HL-60 (cell line): ENCODE measurements at regions not wholly inside any gene's neighbourhood (a gene's known extent, or its start where the extent isn't known, plus 50 kb on each side); places are given as distances from the start of the nearest gene placed in this dataset.

Experiments
- DNase-seq, 2 experiments: peaks; one replicate each; pipeline ENCODE4 v3.0.0-alpha.2; 2010 to 2020; ENCODE audit warnings: low read depth in 1 of 2, low spot score in 1 of 2
- H3K27ac ChIP-seq: fragments of 250-450 bp; sonication (Bioruptor Pico); replicated peaks from 2 replicates; pipeline ENCODE4 v1.5.1; 2020; ENCODE audit warnings: mild to moderate bottlenecking, moderate library complexity
- H3K27me3 ChIP-seq: fragments of 250-450 bp; sonication (Bioruptor Pico); 2 replicates; pipeline ENCODE4 v1.5.1; 2021; ENCODE audit warnings: mild to moderate bottlenecking, moderate library complexity; ENCODE audit not compliant: insufficient read depth, poor library complexity, severe bottlenecking
- H3K4me3 ChIP-seq: replicated peaks from 2 replicates; pipeline ENCODE4 v1.5.1; 2011; ENCODE audit warnings: mild to moderate bottlenecking, control low read depth, low read length; ENCODE audit not compliant: insufficient read depth
- GABPA ChIP-seq: IDR thresholded peaks from 2 replicates; pipeline ENCODE4 v1.6.1; 2012; ENCODE audit warnings: low read depth
- POLR2AphosphoS5 ChIP-seq: IDR thresholded peaks from 2 replicates; pipeline ENCODE4 v1.6.1; 2012; ENCODE audit warnings: low read depth
- SPI1 ChIP-seq: IDR thresholded peaks from 2 replicates; pipeline ENCODE4 v1.6.1; 2012; ENCODE audit warnings: low read depth, mild to moderate bottlenecking, borderline replicate concordance
- TF ChIP-seq, protein P1 (sequence below): IDR thresholded peaks from 2 replicates; pipeline ENCODE4 v1.6.1; 2012; ENCODE audit warnings: low read depth; ENCODE audit not compliant: insufficient replicate concordance
- TF ChIP-seq, protein P2 (sequence below): IDR thresholded peaks from one replicate; pipeline ENCODE4 v1.5.1; 2011; ENCODE audit warnings: low read length, control low read depth, inconsistent platforms; ENCODE audit not compliant: insufficient read depth

DNA sequence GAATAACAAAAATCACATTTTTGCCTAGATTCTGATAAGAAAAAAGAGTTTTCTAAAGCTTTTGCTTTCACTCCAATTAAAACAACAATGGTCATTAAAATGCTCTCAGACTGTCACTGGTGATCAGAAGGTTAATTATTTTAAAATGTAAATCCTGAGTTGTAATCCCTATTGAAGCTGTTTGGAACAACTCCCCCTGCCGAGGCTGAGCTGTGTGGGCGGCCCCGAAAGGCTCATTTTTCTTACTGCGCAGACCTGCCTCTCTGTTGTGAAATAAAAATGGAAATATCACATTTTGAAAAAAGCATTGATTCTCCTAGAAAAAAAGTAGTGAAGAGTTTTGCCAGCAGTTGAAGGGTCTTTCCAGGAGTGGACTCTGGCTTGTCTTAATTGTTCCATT, 174.8 kb upstream of the CDKN3 start:
- TF ChIP-seq POLR2AphosphoS5 (no peak), GABPA (no peak), SPI1 (no peak)
- TF ChIP-seq, protein P1, sequence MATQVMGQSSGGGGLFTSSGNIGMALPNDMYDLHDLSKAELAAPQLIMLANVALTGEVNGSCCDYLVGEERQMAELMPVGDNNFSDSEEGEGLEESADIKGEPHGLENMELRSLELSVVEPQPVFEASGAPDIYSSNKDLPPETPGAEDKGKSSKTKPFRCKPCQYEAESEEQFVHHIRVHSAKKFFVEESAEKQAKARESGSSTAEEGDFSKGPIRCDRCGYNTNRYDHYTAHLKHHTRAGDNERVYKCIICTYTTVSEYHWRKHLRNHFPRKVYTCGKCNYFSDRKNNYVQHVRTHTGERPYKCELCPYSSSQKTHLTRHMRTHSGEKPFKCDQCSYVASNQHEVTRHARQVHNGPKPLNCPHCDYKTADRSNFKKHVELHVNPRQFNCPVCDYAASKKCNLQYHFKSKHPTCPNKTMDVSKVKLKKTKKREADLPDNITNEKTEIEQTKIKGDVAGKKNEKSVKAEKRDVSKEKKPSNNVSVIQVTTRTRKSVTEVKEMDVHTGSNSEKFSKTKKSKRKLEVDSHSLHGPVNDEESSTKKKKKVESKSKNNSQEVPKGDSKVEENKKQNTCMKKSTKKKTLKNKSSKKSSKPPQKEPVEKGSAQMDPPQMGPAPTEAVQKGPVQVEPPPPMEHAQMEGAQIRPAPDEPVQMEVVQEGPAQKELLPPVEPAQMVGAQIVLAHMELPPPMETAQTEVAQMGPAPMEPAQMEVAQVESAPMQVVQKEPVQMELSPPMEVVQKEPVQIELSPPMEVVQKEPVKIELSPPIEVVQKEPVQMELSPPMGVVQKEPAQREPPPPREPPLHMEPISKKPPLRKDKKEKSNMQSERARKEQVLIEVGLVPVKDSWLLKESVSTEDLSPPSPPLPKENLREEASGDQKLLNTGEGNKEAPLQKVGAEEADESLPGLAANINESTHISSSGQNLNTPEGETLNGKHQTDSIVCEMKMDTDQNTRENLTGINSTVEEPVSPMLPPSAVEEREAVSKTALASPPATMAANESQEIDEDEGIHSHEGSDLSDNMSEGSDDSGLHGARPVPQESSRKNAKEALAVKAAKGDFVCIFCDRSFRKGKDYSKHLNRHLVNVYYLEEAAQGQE: no peak
- TF ChIP-seq, protein P2, sequence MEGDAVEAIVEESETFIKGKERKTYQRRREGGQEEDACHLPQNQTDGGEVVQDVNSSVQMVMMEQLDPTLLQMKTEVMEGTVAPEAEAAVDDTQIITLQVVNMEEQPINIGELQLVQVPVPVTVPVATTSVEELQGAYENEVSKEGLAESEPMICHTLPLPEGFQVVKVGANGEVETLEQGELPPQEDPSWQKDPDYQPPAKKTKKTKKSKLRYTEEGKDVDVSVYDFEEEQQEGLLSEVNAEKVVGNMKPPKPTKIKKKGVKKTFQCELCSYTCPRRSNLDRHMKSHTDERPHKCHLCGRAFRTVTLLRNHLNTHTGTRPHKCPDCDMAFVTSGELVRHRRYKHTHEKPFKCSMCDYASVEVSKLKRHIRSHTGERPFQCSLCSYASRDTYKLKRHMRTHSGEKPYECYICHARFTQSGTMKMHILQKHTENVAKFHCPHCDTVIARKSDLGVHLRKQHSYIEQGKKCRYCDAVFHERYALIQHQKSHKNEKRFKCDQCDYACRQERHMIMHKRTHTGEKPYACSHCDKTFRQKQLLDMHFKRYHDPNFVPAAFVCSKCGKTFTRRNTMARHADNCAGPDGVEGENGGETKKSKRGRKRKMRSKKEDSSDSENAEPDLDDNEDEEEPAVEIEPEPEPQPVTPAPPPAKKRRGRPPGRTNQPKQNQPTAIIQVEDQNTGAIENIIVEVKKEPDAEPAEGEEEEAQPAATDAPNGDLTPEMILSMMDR: no peak
- peaks cover 27% of the 10 kb centered on the region for H3K27me3 ChIP-seq
- H3K27ac ChIP-seq: no peak overlapping the region
- DNase-seq: no peak
- no peak overlapping the region for H3K4me3 ChIP-seq

- DNase-seq: no peak
- Histone ChIP-seq H3K4me3 (no peak overlapping the region), H3K27ac (no peak overlapping the region), H3K27me3 (peaks cover 23% of the 10 kb centered on the region)
- TF ChIP-seq POLR2AphosphoS5 (no peak), SPI1 (no peak), GABPA (no peak)
- TF ChIP-seq, protein P2: no peak
- TF ChIP-seq, protein P1: no peak
These were observed 172.9 kb upstream of the CDKN3 start for GRCh38 chr14:54223831-54224402.

DNA sequence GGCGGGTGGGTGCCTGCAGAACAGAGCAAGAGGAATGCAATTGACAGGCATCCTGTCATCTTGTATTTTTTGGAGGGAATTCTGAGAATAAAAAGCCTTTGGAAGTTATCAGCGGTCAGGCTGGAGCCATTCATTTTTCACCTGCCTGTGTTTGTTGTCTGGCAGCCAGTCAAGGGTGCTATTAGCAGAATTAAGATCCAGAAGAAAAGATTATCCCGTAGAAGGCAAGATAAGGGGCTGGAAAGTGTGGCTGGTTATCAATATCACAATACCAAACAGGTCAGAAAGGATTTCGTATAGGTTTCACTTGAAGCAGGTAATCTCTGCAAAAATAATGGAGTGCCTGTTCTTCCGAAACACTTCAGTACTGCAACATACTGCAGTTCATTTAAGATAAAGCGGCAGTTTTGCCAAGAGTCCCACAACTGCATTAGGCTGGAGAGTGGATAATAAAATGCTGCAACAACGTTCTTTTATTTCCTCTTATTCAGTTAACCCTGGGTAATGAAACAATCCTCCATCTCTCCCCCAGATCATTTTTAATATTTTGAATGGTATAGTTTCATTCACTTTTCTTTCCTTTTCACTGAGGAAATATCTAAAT, 171.2 kb upstream of the CDKN3 start:
- TF ChIP-seq, protein P1: no peak
- TF ChIP-seq POLR2AphosphoS5: no peak
- no peak for TF ChIP-seq GABPA
- TF ChIP-seq, protein P2: no peak
- TF ChIP-seq SPI1: no peak
- no peak for DNase-seq

More for the DNA sequence above, 171.2 kb upstream of the CDKN3 start:
- Histone ChIP-seq H3K4me3 (no peak overlapping the region), H3K27me3 (peaks cover 14% of the 10 kb centered on the region), H3K27ac (no peak overlapping the region)
